K562 (cell line): ENCODE measurements at regions not wholly inside any gene's neighbourhood (a gene's known extent, or its start where the extent isn't known, plus 50 kb on each side); places are given as distances from the start of the nearest gene placed in this dataset.

Source experiments
- ATAC-seq: fragments of 200-7000 bp; cut with Tn5 transposase; 3 replicates; pipeline ENCODE4 v1.9.1; 2020; ENCODE audit warnings: moderate library complexity
- BruUV-seq: library from RNA; stranded (reverse); fragments of 400-500 nt; replicated peaks from 2 replicates; lab custom pipeline; 2021; lab: Mats Ljungman, UMichigan
- CTCF ChIA-PET: fragments of 300-600 bp; formaldehyde crosslinking; extraction: SDS; loops from one replicate; lab custom pipeline; 2021; ENCODE audit warnings: low intra/inter-chr PET ratio; lab: Yijun Ruan, JAX
- POLR2A ChIA-PET: fragments of 300-600, 350-650 bp; sonication (Branson Sonifier 250); formaldehyde crosslinking; extraction: SDS; loops from one replicate; lab custom pipeline; 2021; ENCODE audit warnings: antibody characterized with exemption, inconsistent platforms; lab: Yijun Ruan, JAX
- DNase-seq, 4 experiments: peaks; one replicate each; pipeline versions ENCODE4 v3.0.0 to v3.0.0-alpha.2; 2011 to 2018; ENCODE audit warnings: low spot score in 3 of 4, mixed read lengths in 3 of 4; ENCODE audit errors: extremely low read depth in 1 of 4
- FAIRE-seq: peaks from 2 replicates; lab custom pipeline; 2011; peaks lifted over from hg19 to GRCh38; lab: Jason Lieb, UNC
- H2AFZ ChIP-seq: 2 replicates; pipeline ENCODE4 v1.6.0; 2011; ENCODE audit warnings: low read depth, low read length, control low read depth, inconsistent platforms
- H3K27ac ChIP-seq: fragments of 200-600 bp; 3 replicates; pipeline ENCODE4 v1.8.0; 2011; ENCODE audit warnings: low read depth, mild to moderate bottlenecking, control low read depth, inconsistent platforms, low read length, moderate library complexity, mixed read lengths; ENCODE audit errors: extremely low read depth
- H3K27me3 ChIP-seq, 2 experiments: fragments of 300-600 bp in 1 of 2; 2 replicates in 1 of 2; 3 replicates in 1 of 2; pipeline versions ENCODE4 v1.6.0 to v1.8.0; 2011; ENCODE audit warnings: inconsistent platforms in 2 of 2, low read length in 2 of 2, mild to moderate bottlenecking in 1 of 2, mixed read lengths in 1 of 2, moderate library complexity in 1 of 2; ENCODE audit not compliant: control insufficient read depth in 2 of 2, insufficient read depth in 2 of 2
- H3K36me3 ChIP-seq: fragments of 300-600 bp; 3 replicates; pipeline ENCODE4 v1.8.0; 2011; ENCODE audit warnings: mild to moderate bottlenecking, low read length, inconsistent platforms; ENCODE audit not compliant: control insufficient read depth, insufficient read depth
- H3K4me1 ChIP-seq, 2 experiments: fragments of 200-600 bp in 1 of 2; replicated peaks in 1 of 2; 2 replicates in 1 of 2; 3 replicates in 1 of 2; pipeline versions ENCODE4 v1.5.1 to v1.8.0; 2011; ENCODE audit warnings: inconsistent platforms in 2 of 2, low read length in 2 of 2, mild to moderate bottlenecking in 1 of 2, mixed read lengths in 1 of 2, moderate library complexity in 1 of 2; ENCODE audit not compliant: control insufficient read depth in 2 of 2, insufficient read depth in 2 of 2
- H3K4me2 ChIP-seq: 2 replicates; pipeline ENCODE4 v1.6.1; 2011; ENCODE audit warnings: low read length, control low read depth, inconsistent platforms, mixed read lengths; ENCODE audit not compliant: insufficient read depth
- H3K4me3 ChIP-seq: fragments of 200-600 bp; sonication (generic), shearing (Covaris generic); 2 replicates; pipeline ENCODE4 v1.5.1; 2016; ENCODE audit warnings: control low read depth, inconsistent platforms
- H3K79me2 ChIP-seq: fragments of 200-600 bp; 3 replicates; pipeline ENCODE4 v1.8.0; 2011; ENCODE audit warnings: low read length, inconsistent platforms; ENCODE audit not compliant: control insufficient read depth, insufficient read depth
- H3K9ac ChIP-seq, 2 experiments: 2 replicates each; pipeline versions ENCODE4 v1.6.0 to v1.6.1; 2011; ENCODE audit warnings: low read depth in 2 of 2, low read length in 2 of 2, control low read depth in 1 of 2, inconsistent platforms in 1 of 2, mild to moderate bottlenecking in 1 of 2, mixed read lengths in 1 of 2; ENCODE audit not compliant: insufficient read depth in 1 of 2
- H3K9me1 ChIP-seq: one replicate; pipeline ENCODE4 v1.6.0; 2011; ENCODE audit warnings: inconsistent platforms, mild to moderate bottlenecking, low read length, moderate library complexity; ENCODE audit not compliant: control insufficient read depth, insufficient read depth
- H3K9me3 ChIP-seq: replicated peaks from 2 replicates; pipeline ENCODE4 v1.5.1; 2011; ENCODE audit warnings: low read depth, low read length, inconsistent platforms; ENCODE audit not compliant: control insufficient read depth, insufficient read depth
- H4K20me1 ChIP-seq: replicated peaks from 2 replicates; pipeline ENCODE4 v1.6.1; 2011; ENCODE audit warnings: low read length, inconsistent platforms, mixed read lengths; ENCODE audit not compliant: control insufficient read depth, insufficient read depth
- ATF4 ChIP-seq: fragments of 450-650 bp; formaldehyde crosslinking; IDR thresholded peaks from 2 replicates; pipeline ENCODE4 v1.4.0; 2022; ENCODE audit warnings: mild to moderate bottlenecking, moderate library complexity
- CBFA2T2 ChIP-seq: fragments of 450-650 bp; conservative IDR thresholded peaks from 2 replicates; pipeline ENCODE4 v1.6.1; 2017; ENCODE audit warnings: mild to moderate bottlenecking
- E2F3 ChIP-seq: fragments of 250-450 bp; sonication (Bioruptor Pico); IDR thresholded peaks from 2 replicates; pipeline ENCODE4 v1.4.0; 2020; ENCODE audit warnings: mild to moderate bottlenecking
- E2F5 ChIP-seq: sonication (generic); formaldehyde crosslinking; IDR thresholded peaks from 2 replicates; pipeline ENCODE4 v1.8.0; 2022; ENCODE audit warnings: mild to moderate bottlenecking, missing genetic modification reagents
- ELK3 ChIP-seq: fragments of 450-650 bp; formaldehyde crosslinking; IDR thresholded peaks from 2 replicates; pipeline ENCODE4 v1.4.0; 2020; ENCODE audit warnings: mild to moderate bottlenecking
- HMG20A ChIP-seq: fragments of 450-650 bp; formaldehyde crosslinking; conservative IDR thresholded peaks from 2 replicates; pipeline ENCODE4 v1.4.0; 2020; ENCODE audit warnings: mild to moderate bottlenecking, mixed read lengths
- JUN ChIP-seq, 2 experiments: sonication (generic) in 1 of 2; formaldehyde crosslinking in 1 of 2; IDR thresholded peaks; 2 replicates each; pipeline versions ENCODE4 v1.6.1 to v1.8.0; 2012 to 2022; ENCODE audit warnings: borderline replicate concordance in 2 of 2, mild to moderate bottlenecking in 2 of 2, improper control_type of control experiment in 1 of 2, low read depth in 1 of 2, low read length in 1 of 2, missing genetic modification reagents in 1 of 2
- KDM5B ChIP-seq: fragments of 200-600 bp; sonication (generic); IDR thresholded peaks from 2 replicates; pipeline ENCODE4 v1.6.1; 2012; ENCODE audit warnings: low read depth, mild to moderate bottlenecking, moderate library complexity, low read length, control low read depth, inconsistent platforms; ENCODE audit not compliant: insufficient replicate concordance
- NR2C2 ChIP-seq, 2 experiments: fragments of 200-800 bp in 1 of 2; sonication (Bioruptor generic) in 1 of 2; sonication (generic) in 1 of 2; formaldehyde crosslinking in 1 of 2; IDR thresholded peaks; 2 replicates each; pipeline versions ENCODE4 v1.6.1 to v1.8.0; 2016 to 2022; ENCODE audit warnings: mild to moderate bottlenecking in 1 of 2, missing compliant biosample characterization in 1 of 2, missing genetic modification characterization in 1 of 2, missing genetic modification reagents in 1 of 2
- PCBP1 ChIP-seq: fragments of 200-400 bp; formaldehyde crosslinking; IDR thresholded peaks from 2 replicates; pipeline ENCODE4 v1.6.1; 2018; ENCODE audit warnings: mild to moderate bottlenecking, low read depth, low read length; ENCODE audit not compliant: poor library complexity, severe bottlenecking
- RUNX1 ChIP-seq: sonication (generic); IDR thresholded peaks from 2 replicates; pipeline ENCODE4 v1.6.1; 2016; ENCODE audit warnings: antibody characterized with exemption, low read depth
- SP1 ChIP-seq: sonication (generic); formaldehyde crosslinking; IDR thresholded peaks from 2 replicates; pipeline ENCODE4 v1.8.1; 2022; ENCODE audit warnings: mild to moderate bottlenecking, missing genetic modification reagents
- SP2 ChIP-seq: IDR thresholded peaks from 2 replicates; pipeline ENCODE4 v1.6.1; 2011; ENCODE audit warnings: mild to moderate bottlenecking, low read depth, low read length, moderate library complexity; ENCODE audit not compliant: poor library complexity, severe bottlenecking; ENCODE audit errors: extremely low read depth
- ZC3H11A ChIP-seq: IDR thresholded peaks from 2 replicates; pipeline ENCODE4 v1.6.1; 2012; ENCODE audit warnings: low read depth, low read length, improper control_type of control experiment
- ZKSCAN8 ChIP-seq: fragments of 200-800 bp; sonication (Bioruptor generic); IDR thresholded peaks from 2 replicates; pipeline ENCODE4 v1.6.1; 2016; ENCODE audit warnings: missing genetic modification characterization, missing compliant biosample characterization
- WGBS: fragments of 100-300 bp; shearing (Covaris generic); methylation state at CpG from one replicate; pipeline ENCODE4 v1.1.6; 2016; ENCODE audit warnings: low coverage, mixed read lengths; ENCODE audit not compliant: insufficient coverage; ENCODE audit errors: missing lambda C conversion rate; 5-methylcytosine and 5-hydroxymethylcytosine counted together
- in situ Hi-C: fragments of 300-500 bp; cut with MboI; formaldehyde crosslinking; loops from 4 replicates; pipeline ENCODE4 v1.15.0; 2018; ENCODE audit warnings: inconsistent platforms, mixed read lengths
- intact Hi-C: fragments of 100-400 bp; cut with micrococcal nuclease; formaldehyde crosslinking; loops from 2 replicates; pipeline ENCODE4 v1.14.2; 2022
- TF ChIP-seq, protein P1 (sequence below): fragments of 250-450 bp; sonication (Bioruptor Pico); IDR thresholded peaks from 2 replicates; pipeline ENCODE4 v1.9.0; 2021; ENCODE audit warnings: mild to moderate bottlenecking

DNA sequence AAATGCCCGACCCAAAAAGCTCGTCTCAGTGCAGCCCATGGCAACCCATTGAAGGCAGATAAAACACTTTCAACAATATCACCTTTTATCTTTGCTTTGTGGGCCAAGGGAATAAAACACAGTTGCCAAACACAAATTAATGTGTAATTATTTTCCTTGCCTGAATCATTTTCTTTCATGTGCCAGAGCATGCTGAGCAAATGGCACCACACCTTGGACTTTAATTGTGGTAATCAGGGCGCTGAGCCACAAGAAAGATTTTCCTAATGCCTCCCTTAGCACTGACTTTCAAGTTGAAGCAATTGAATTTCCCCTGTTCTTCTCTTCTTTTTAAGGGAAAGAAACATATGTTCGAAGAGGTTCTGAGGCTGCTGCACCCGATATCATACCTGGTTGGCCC is 297.1 kb upstream of the MSX2 start:
- no peak for DNase-seq

More for the DNA sequence above, 297.1 kb upstream of the MSX2 start:
- Histone ChIP-seq H2AFZ (no peak overlapping the region), H3K4me3 (no peak overlapping the region), H3K4me2 (no peak overlapping the region), H3K9me3 (no peaks in the 10 kb centered on the region), H3K79me2 (no peaks in the 10 kb centered on the region), H3K27me3 (peaks cover 10 to 53% of the 10 kb centered on the region in 2 experiments; a peak in 3 of 5 replicates), H4K20me1 (no peaks in the 10 kb centered on the region), H3K9me1 (peaks cover 5% of the 10 kb centered on the region), H3K36me3 (no peaks in the 10 kb centered on the region), H3K9ac (no peak overlapping the region), H3K4me1 (no peaks in the 10 kb centered on the region), H3K27ac (no peak overlapping the region)
- FAIRE-seq, result no peak
- ChIA-PET POLR2A (interaction anchor here (1.1 kb wide), 1 partner anchor 30 kb away, joined by 5 read pairs; no protein-coding TSS in a partner anchor), CTCF (no interaction called here)
- WGBS, result 0% methylated on average over 5 of the region's 5 CpGs
- TF ChIP-seq ZC3H11A (no peak), JUN (IDR thresholded peaks at IDR 0.05; ENCODE audit: borderline replicate concordance, low read depth, low read length) (no peak), JUN (CRISPR knock-in tag; IDR thresholded peaks at IDR 0.05; ENCODE audit: borderline replicate concordance) (no peak), CBFA2T2 (no peak), NR2C2 (CRISPR knock-in tag; IDR thresholded peaks at IDR 0.05) (no peak), NR2C2 (tag; IDR thresholded peaks at IDR 0.05) (no peak), ELK3 (no peak), ZKSCAN8 (CRISPR knock-in tag) (no peak), SP1 (CRISPR knock-in tag) (no peak), PCBP1 (no peak), SP2 (no peak), RUNX1 (no peak), HMG20A (no peak), E2F3 (no peak), KDM5B (no peak), E2F5 (no peak), ATF4 (no peak)
- TF ChIP-seq, protein P1, sequence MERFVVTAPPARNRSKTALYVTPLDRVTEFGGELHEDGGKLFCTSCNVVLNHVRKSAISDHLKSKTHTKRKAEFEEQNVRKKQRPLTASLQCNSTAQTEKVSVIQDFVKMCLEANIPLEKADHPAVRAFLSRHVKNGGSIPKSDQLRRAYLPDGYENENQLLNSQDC, result no peak
- ATAC-seq, result no peak
- no TSS peak for BruUV-seq
- intact Hi-C loops (no loop called here), in situ Hi-C loops (no loop called here)
